ENCODE measurements at regions not wholly inside any gene's neighbourhood (a gene's known extent, or its start where the extent isn't known, plus 50 kb on each side); places are given as distances from the start of the nearest gene placed in this dataset.

DNA sequence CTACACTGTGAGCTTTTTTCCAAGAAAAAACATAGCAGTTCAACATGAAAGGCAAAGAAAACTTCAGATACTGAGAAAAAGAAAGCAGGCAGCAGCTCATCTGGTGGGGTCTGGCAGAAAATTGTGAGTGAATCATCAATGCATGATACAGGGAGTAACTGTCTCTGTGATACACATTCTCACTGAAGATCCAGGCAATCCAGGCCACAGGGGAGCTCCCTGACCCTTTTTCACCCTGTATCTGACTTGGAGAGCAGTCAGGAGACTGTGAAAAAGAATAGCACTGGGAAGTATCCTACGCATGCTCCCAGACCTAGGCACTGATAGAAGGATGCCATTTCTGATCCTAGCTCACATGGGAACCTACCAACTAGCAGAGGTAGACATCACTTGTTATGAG, 269.8 kb downstream of the MBNL1 start:
- TF ChIP-seq CTCF (IDR thresholded peaks at IDR 0.05): no peak
- no peak for TF ChIP-seq POLR2A (IDR thresholded peaks at IDR 0.05)

Measured in uterus (tissue), 2 donors.